ENCODE measurements at regions not wholly inside any gene's neighbourhood (a gene's known extent, or its start where the extent isn't known, plus 50 kb on each side); places are given as distances from the start of the nearest gene placed in this dataset.
"Not testable (repeated sequence)": the region's sequence is repeated elsewhere in the genome, so short reads cannot be mapped to it uniquely, and the experiment has no call there.

DNA sequence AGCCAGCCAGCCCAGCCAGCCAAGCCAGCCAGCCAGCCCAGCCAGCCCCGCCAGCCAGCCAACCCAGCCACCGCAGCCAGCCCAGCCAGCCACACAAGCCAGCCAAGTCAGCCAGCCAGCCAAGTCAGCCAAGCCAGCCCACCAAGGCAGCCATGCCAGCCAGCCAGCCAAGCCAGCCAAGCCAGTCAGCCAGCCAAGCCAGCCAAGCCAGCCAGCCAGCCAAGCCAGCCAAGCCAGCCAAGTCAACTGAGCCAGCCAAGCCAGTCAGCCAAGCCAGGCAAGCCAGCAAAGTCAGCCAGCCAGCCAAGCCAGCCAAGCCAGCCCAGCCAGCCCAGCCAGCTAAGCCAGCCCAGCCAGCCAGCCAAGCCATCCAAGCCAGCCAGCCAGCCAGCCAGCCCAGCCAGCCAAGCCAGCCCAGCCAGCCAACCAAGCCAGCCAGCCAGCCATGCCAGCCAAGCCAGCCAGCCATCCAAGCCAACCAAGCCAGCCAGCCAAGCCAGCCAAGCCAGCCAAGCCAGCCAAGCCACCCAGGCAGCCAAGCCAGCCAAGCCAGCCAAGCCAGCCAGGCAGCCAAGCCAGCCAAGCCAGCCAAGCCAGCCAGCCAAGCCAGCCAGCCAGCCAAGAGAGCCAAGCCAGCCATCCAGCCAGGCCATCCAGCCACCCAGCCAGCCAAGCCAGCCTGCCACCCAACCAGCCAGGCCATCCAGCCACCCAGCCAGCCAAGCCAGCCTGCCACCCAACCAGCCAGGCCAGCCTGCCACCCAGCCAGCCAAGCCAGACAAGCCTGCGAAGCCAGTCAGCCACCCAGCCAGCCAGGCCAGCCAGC lies 329.9 kb upstream of the PLGLB2 start:
- H3K27ac ChIP-seq; H3K4me3 ChIP-seq (ENCODE audit: low read depth, low read length); DNase-seq; in situ Hi-C loops (cut with HindIII; ENCODE audit: low pct_ligation_motif_present, low sequenced_read_pairs); H3K27me3 ChIP-seq (replicated peaks); H3K36me3 ChIP-seq (replicated peaks): not testable (repeated sequence)

DNA sequence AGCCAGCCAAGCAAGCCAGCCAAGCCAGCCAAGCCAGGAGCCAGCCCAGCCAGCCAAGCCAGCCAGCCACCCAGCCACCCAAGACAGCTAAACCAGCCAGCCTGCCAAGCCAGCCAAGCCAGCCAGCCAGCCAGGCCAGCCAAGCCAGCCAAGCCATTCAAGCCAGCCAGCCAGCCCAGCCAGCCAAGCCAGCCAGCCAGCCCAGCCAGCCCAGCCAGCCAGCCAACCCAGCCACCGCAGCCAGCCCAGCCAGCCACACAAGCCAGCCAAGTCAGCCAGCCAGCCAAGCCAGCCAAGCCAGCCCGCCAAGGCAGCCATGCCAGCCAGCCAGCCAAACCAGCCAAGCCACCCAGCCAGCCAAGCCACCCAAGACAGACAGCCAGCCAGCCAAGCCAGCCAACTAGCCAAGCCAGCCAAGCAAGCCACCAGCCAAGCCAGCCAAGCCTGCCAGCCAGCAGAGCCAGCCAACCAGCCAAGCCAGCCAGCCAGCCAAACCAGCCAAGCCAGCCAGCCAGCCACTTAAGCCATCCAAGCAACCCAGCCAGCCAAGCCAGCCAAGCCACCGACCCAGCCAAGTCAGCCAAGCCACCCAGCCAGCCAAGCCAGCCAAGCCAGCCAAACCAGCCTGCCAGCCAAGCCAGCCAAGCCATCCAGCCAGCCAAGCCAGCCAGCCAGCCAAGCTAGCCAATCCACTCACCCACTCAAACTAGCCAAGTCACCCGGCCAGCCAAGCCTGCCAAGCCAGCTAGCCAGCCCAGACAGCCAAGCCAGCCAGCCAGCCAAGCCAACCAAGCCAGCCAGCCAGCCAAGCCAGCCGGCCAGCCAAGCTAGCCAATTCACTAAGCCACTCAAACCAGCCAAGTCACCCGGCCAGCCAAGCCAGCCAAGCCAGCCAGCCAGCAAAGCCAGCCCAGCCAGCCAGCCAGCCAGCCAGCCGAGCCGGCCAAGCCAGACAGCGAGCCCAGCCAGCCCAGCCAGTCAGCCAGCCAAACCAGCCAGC lies 328.8 kb upstream of the PLGLB2 start:
- H3K27ac ChIP-seq; DNase-seq; H3K4me3 ChIP-seq (ENCODE audit: low read depth, low read length); H3K27me3 ChIP-seq (replicated peaks); in situ Hi-C loops (cut with HindIII; ENCODE audit: low pct_ligation_motif_present, low sequenced_read_pairs); H3K36me3 ChIP-seq (replicated peaks): not testable (repeated sequence)

DNA sequence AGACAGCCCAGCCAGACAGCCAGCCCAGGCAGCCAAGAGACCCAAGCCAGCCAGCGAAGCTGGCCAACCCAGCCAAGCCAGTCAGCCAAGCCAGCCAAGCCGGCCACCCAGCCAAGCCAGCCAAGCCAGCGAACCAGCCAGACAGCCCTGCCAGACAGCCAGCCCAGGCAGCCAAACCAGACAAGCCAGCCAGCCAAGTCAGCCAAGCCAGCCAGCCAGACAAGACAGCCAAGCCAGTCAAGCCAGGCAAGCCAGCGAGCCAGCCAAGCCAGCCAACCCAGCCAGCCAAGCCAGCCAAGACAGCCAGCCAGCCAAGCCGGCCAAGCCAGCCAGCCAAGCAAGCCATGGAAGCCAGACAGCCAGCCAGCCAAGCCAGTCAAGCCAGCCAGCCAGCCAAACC lies 327.9 kb upstream of the PLGLB2 start:
- in situ Hi-C loops (cut with HindIII; ENCODE audit: low pct_ligation_motif_present, low sequenced_read_pairs); H3K36me3 ChIP-seq (replicated peaks); DNase-seq; H3K27ac ChIP-seq; H3K4me3 ChIP-seq (ENCODE audit: low read depth, low read length); H3K27me3 ChIP-seq (replicated peaks): not testable (repeated sequence)

DNA sequence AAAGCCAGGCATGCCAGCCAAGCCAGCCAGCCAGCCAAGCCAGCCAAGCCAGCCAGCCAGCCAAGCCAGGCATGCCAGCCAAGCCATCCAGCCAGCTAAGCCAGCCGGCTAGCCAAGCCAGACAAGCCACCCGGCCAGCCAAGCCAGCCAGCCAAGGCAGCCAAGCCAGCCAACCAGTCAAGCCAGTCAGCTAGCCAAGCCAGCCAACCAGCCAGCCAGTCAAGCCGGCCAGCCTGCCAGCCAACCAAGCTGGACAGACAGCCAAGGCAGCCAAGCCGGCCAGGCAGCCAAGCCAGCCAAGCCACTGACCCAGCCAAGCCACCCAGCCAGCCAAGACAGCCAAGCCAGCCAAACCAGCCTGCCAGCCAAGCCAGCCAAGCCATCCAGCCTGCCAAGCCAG lies 326.9 kb upstream of the PLGLB2 start:
- in situ Hi-C loops (cut with HindIII; ENCODE audit: low pct_ligation_motif_present, low sequenced_read_pairs); H3K27me3 ChIP-seq (replicated peaks): not testable (repeated sequence)

DNA sequence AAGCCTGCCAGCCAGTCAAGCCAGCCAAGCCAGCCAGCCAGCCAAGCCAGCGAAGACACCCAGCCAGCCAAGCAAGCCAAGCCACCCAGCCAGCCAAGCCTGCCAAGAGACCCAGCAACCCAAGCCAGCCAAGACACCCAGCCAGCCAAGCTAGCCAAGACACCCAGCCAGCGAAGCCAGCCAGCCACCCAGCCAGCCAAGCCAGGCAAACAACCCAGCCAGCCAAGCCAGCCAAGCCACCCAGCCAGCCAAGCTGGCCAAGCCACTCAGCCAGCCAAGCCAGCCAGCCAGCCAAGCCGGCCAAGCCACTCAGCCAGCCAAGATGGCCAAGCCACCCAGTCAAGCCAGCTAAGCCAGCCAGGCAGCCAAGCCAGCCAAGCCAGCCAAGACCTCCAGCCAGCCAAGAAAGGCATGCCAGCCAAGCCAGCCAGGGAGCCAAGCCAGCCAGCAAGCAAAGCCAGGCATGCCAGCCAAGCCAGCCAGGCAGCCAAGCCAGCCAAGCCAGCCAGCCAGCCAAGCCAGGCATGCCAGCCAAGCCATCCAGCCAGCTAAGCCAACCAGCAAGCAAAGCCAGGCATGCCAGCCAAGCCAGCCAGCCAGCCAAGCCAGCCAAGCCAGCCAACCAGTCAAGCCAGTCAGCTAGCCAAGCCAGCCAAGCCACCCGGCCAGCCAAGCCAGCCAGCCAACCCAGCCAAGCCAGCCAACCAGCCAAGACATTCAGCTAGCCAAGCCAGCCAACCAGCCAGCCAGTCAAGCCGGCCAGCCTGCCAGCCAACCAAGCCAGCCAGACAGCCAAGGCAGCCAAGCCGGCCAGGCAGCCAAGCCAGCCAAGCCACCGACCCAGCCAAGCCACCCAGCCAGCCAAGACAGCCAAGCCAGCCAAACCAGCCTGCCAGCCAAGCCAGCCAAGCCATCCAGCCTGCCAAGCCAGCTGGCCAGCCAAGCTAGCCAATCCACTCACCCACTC lies 323.8 kb upstream of the PLGLB2 start:
- DNase-seq; H3K36me3 ChIP-seq (replicated peaks); H3K4me3 ChIP-seq (ENCODE audit: low read depth, low read length); H3K27me3 ChIP-seq (replicated peaks); H3K27ac ChIP-seq; in situ Hi-C loops (cut with HindIII; ENCODE audit: low pct_ligation_motif_present, low sequenced_read_pairs): not testable (repeated sequence)

More for the DNA sequence above, 326.9 kb upstream of the PLGLB2 start:
- DNase-seq; H3K4me3 ChIP-seq (ENCODE audit: low read depth, low read length); H3K36me3 ChIP-seq (replicated peaks); H3K27ac ChIP-seq: not testable (repeated sequence)

DNA sequence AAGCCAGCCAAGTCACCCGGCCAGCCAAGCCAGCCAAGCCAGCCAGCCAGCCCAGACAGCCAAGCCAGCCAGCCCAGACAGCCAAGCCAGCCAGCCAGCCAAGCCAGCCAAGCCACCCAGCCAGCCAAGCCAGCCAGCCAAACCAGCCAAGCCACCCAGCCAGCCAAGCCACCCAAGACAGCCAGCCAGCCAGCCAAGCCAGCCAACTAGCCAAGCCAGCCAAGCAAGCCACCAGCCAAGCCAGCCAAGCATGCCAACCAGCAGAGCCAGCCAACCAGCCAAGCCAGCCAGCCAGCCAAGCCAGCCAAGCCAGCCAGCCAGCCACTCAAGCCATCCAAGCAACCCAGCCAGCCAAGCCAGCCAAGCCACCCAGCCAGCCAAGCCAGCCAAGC lies 323.1 kb upstream of the PLGLB2 start:
- DNase-seq; H3K4me3 ChIP-seq (ENCODE audit: low read depth, low read length); in situ Hi-C loops (cut with HindIII; ENCODE audit: low pct_ligation_motif_present, low sequenced_read_pairs); H3K27me3 ChIP-seq (replicated peaks); H3K27ac ChIP-seq; H3K36me3 ChIP-seq (replicated peaks): not testable (repeated sequence)

DNA sequence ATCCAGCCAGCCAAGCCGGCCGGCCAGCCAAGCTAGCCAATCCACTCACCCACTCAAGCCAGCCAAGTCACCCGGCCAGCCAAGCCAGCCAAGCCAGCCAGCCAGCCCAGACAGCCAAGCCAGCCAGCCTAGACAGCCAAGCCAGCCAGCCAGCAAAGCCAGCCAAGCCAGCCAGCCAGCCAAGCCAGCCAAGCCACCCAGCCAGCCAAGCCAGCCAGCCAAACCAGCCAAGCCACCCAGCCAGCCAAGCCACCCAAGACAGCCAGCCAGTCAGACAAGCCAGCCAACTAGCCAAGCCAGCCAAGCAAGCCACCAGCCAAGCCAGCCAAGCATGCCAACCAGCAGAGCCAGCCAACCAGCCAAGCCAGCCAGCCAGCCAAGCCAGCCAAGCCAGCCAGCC lies 322.7 kb upstream of the PLGLB2 start:
- in situ Hi-C loops (cut with HindIII; ENCODE audit: low pct_ligation_motif_present, low sequenced_read_pairs), result not testable (repeated sequence)

DNA sequence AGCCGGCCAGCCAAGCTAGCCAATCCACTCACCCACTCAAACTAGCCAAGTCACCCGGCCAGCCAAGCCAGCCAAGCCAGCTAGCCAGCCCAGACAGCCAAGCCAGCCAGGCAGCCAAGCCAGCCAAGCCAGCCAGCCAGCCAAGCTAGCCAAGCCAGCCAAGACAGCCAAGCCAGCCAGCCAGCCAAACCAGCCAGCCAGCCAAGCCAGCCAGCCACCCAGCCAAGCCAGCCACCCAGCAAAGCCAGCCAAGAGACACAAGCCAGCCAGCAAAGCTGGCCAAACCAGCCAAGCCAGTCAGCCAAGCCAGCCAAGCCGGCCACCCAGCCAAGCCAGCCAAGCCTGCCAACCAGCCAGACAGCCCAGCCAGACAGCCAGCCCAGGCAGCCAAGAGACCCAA lies 322.2 kb upstream of the PLGLB2 start:
- H3K4me3 ChIP-seq (ENCODE audit: low read depth, low read length); H3K27ac ChIP-seq; DNase-seq; H3K36me3 ChIP-seq (replicated peaks); in situ Hi-C loops (cut with HindIII; ENCODE audit: low pct_ligation_motif_present, low sequenced_read_pairs); H3K27me3 ChIP-seq (replicated peaks): not testable (repeated sequence)

More for the DNA sequence above, 322.7 kb upstream of the PLGLB2 start:
- H3K27me3 ChIP-seq (replicated peaks); DNase-seq; H3K4me3 ChIP-seq (ENCODE audit: low read depth, low read length); H3K36me3 ChIP-seq (replicated peaks); H3K27ac ChIP-seq: not testable (repeated sequence)

DNA sequence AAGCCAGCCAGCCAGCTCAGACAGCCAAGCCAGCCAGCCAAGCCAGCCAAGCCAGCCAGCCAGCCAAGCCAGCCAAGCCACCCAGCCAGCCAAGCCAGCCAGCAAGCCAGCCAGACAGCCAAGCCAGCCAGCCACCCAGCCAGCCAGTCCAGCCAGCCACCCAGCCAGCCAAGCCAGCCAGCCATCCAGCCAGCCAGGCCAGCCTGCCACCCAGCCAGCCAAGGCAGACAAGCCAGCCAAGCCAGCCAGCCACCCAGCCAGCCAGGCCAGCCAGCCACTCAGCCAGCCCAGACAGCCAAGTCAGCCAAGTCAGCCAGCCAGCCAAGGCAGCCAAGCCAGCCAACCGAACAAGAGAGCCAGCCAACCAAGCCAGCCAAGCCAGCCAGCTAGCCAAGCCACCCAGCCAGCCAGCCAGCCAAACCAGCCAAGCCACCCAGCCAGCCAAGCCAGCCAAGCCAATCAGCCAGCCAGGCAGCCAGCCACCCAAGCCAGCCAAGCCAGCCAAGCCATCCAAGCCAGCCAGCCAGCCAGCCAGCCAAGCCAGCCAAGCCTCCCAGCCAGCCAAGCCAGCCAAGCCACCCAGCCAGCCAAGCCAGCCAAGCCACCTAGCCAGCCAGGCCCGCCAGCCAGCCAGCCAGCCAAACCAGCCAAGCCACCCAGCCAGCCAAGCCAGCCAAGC lies 319.3 kb upstream of the PLGLB2 start:
- in situ Hi-C loops (cut with HindIII; ENCODE audit: low pct_ligation_motif_present, low sequenced_read_pairs); DNase-seq; H3K27ac ChIP-seq; H3K27me3 ChIP-seq (replicated peaks); H3K36me3 ChIP-seq (replicated peaks); H3K4me3 ChIP-seq (ENCODE audit: low read depth, low read length): not testable (repeated sequence)

DNA sequence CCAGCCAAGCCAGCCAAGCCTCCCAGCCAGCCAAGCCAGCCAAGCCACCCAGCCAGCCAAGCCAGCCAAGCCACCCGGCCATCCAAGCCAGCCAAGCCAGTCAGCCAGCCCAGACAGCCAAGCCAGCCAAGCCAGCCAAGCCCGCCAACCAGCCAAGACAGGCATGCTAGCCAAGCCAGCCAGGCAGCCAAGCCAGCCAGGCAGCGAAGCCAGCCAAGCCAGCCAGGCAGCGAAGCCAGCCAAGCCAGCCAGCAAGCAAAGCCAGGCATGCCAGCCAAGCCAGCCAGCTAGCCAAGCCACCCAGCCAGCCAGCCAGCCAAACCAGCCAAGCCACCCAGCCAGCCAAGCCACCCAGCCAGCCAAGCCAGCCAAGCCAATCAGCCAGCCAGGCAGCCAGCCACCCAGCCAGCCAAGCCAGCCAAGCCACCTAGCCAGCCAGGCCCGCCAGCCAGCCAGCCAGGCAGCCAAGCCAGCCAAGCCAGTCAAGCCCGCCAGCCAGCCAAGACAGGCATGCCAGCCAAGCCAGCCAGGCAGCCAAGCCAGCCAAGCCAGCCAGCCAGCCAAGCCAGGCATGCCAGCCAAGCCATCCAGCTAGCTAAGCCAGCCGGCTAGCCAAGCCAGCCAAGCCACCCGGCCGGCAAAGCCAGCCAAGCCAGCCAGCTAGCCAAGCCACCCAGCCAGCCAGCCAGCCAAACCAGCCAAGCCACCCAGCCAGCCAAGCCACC lies 318.5 kb upstream of the PLGLB2 start:
- H3K4me3 ChIP-seq (ENCODE audit: low read depth, low read length); H3K36me3 ChIP-seq (replicated peaks); in situ Hi-C loops (cut with HindIII; ENCODE audit: low pct_ligation_motif_present, low sequenced_read_pairs); H3K27me3 ChIP-seq (replicated peaks); H3K27ac ChIP-seq; DNase-seq: not testable (repeated sequence)

DNA sequence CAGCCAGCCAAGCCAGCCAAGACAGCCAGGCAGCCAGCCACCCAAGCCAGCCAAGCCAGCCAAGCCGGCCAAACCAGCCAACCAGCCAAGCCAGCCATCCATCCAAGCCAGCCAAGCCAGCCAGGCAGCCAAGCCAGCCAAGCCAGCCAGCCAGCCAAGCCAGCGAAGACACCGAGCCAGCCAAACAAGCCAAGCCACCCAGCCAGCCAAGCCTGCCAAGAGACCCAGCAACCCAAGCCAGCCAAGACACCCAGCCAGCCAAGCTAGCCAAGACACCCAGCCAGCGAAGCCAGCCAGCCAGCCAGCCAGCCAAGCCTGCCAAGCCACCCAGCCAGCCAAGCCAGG lies 318.0 kb upstream of the PLGLB2 start:
- H3K4me3 ChIP-seq (ENCODE audit: low read depth, low read length); H3K27ac ChIP-seq; DNase-seq; H3K27me3 ChIP-seq (replicated peaks); in situ Hi-C loops (cut with HindIII; ENCODE audit: low pct_ligation_motif_present, low sequenced_read_pairs); H3K36me3 ChIP-seq (replicated peaks): not testable (repeated sequence)

DNA sequence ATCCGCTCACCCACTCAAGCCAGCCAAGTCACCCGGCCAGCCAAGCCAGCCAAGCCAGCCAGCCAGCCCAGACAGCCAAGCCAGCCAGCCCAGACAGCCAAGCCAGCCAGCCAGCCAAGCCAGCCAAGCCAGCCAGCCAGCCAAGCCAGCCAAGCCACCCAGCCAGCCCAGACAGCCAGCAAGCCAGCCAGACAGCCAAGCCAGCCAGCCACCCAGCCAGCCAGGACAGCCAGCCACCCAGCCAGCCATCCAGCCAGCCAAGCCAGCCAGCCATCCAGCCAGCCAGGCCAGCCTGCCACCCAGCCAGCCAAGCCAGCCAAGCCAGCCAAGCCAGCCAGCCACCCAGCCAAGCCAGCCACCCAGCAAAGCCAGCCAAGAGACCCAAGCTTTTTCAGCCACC lies 316.8 kb upstream of the PLGLB2 start:
- H3K27ac ChIP-seq; DNase-seq; H3K27me3 ChIP-seq (replicated peaks); H3K4me3 ChIP-seq (ENCODE audit: low read depth, low read length); in situ Hi-C loops (cut with HindIII; ENCODE audit: low pct_ligation_motif_present, low sequenced_read_pairs); H3K36me3 ChIP-seq (replicated peaks): not testable (repeated sequence)
